GM21529 (cell line): ENCODE measurements at regions not wholly inside any gene's neighbourhood (a gene's known extent, or its start where the extent isn't known, plus 50 kb on each side); places are given as distances from the start of the nearest gene placed in this dataset.
"Not testable (repeated sequence)": the region's sequence is repeated elsewhere in the genome, so short reads cannot be mapped to it uniquely, and the experiment has no call there.

ENCODE experiments used
- ATAC-seq: cut with Tn5 transposase; IDR thresholded peaks from one replicate; pipeline ENCODE4 v1.9.1; 2021; ENCODE audit not compliant: unreplicated experiment

- not testable (repeated sequence) for ATAC-seq
Observed at GRCh38 chr7:13806089-13806867, 183.2 kb downstream of the ETV1 start.

GRCh38 chr7:13817230-13817629 lies 172.2 kb downstream of the ETV1 start:
- not testable (repeated sequence) for ATAC-seq

- ATAC-seq, result no peak
Observed at GRCh38 chr7:13821152-13821787, 168.2 kb downstream of the ETV1 start.

DNA sequence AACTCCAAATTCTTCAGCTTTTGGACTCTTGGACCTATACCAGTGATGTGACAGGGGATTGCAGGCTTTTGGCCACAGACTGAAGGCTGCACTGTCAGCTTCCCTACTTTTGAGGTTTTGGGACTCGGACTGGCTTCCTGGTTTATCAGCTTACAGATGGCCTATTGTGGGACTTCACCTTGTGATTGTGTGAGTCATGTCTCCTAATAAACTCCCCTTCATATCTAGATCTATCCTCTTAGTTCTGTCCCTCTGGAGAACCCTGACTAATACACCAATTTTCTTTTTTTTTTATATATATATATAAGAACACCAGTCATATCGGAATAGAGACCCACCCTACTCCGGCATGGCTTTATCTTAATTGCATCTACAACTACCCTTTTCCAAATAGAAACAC lies 166.8 kb downstream of the ETV1 start:
- no peak for ATAC-seq

DNA sequence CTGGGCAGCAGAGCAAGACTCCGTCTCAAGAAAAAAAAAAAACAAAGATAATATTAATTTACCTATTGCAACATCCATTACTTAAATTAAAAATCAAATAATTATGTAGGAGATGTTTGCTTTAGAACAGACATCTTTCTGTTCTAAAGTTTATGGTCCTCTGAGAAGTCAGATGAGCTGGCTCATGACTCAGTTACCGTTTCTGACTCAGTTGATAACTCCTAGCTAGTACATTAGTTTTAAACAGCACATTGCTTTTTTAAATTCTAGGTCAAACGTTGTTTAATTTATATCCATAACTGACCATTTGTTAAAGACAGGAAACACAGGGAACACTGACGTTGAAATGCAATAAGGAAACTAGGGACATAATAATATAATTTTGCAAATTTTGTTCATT lies 162.7 kb downstream of the ETV1 start:
- no peak for ATAC-seq

GRCh38 chr7:13827716-13828115 lies 161.8 kb downstream of the ETV1 start:
- ATAC-seq, result no peak

DNA sequence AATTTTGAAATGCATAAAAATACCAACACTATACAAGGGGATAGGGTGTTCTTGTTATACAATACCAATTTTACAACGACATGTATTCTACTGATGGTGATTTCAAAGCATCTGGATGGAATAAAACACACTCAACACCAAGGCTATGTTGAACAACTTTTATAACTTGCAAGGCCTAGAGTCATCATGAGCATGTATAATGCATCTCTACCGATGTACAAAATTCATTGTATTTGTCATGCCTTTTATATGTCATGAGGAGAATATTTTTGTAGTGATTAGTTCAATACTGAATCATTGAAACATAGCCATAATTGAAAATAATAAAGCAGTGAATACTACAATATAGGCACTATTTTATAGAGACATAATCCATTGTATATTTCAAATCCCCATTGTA lies 160.2 kb downstream of the ETV1 start:
- ATAC-seq, result no peak

- no peak for ATAC-seq
Observed at GRCh38 chr7:13829914-13830900, 159.3 kb downstream of the ETV1 start.

GRCh38 chr7:13832346-13832745 lies 157.1 kb downstream of the ETV1 start:
- ATAC-seq, result no peak

DNA sequence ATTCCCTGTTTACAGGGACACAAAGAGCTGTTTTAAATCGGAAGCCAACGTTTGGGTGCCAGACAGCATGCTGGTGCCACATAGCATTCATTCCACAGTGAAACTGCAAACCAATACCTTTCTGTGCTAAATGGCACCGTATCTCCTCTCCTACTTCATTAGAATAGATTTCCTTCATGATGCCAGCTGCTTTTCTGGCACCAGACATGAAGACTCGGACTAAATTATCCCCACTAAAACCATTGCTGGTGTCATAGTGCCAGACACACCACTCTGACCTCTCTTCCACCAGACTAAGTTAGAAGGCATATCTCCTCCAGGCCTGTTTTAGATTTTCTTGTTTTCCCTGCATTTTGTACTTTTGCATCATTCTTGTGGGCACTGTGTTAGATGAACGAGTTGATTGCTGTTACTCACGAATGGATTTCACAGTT lies 155.1 kb downstream of the ETV1 start:
- no peak for ATAC-seq

DNA sequence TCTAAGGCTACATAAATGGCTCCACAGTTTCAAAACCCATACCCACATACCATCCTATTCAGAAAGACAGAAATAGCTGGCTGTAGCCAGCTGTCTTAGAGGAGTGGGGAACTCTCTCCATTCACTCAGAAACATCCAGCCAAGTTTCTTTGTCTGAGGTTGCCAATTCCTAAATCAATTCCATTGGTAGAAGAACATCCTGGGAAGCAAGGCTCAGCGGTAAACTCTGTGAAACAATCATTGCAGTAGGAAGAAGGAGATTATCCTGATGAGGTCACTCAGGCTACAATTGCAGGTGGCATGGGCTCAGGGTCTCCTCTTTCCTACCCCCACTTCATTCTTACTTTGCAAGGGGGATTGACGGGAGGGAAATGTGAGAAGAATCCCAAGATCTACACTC lies 154.0 kb downstream of the ETV1 start:
- no peak for ATAC-seq

GRCh38 chr7:13839063-13839462 lies 150.4 kb downstream of the ETV1 start:
- no peak for ATAC-seq
